GM12875 (cell line): ENCODE measurements at regions not wholly inside any gene's neighbourhood (a gene's known extent, or its start where the extent isn't known, plus 50 kb on each side); places are given as distances from the start of the nearest gene placed in this dataset.

Source experiments
- H3K4me3 ChIP-seq: one replicate; pipeline ENCODE4 v1.5.1; 2011; ENCODE audit warnings: low read depth, low read length, control low read depth
- CTCF ChIP-seq: IDR thresholded peaks from 2 replicates; pipeline ENCODE4 v1.5.1; 2011; ENCODE audit warnings: low read depth, mild to moderate bottlenecking, control low read depth, inconsistent platforms, low read length, moderate library complexity, borderline replicate concordance; ENCODE audit not compliant: insufficient read depth

- no peak for TF ChIP-seq CTCF
- no peak overlapping the region for H3K4me3 ChIP-seq
These were observed 542.1 kb upstream of the MEF2C start for GRCh38 chr5:89425062-89425461.

GRCh38 chr5:89421035-89421434 is 538.1 kb upstream of the MEF2C start:
- H3K4me3 ChIP-seq, result no peak overlapping the region
- no peak for TF ChIP-seq CTCF

- no peak overlapping the region for H3K4me3 ChIP-seq
- TF ChIP-seq CTCF, result no peak
These were observed 535.6 kb upstream of the MEF2C start for GRCh38 chr5:89418407-89419085.

GRCh38 chr5:89417990-89418389 is 535.0 kb upstream of the MEF2C start:
- no peak overlapping the region for H3K4me3 ChIP-seq
- no peak for TF ChIP-seq CTCF

GRCh38 chr5:89417515-89417914 is 534.5 kb upstream of the MEF2C start:
- H3K4me3 ChIP-seq, result no peak overlapping the region
- TF ChIP-seq CTCF, result no peak

- no peak for TF ChIP-seq CTCF
These were observed 528.9 kb upstream of the MEF2C start for GRCh38 chr5:89411891-89412290.

GRCh38 chr5:89407054-89407453 is 524.1 kb upstream of the MEF2C start:
- no peak overlapping the region for H3K4me3 ChIP-seq
- no peak for TF ChIP-seq CTCF

More at GRCh38 chr5:89411891-89412290, 528.9 kb upstream of the MEF2C start:
- H3K4me3 ChIP-seq, result no peak overlapping the region
